H9 (cell line): ENCODE measurements at regions not wholly inside any gene's neighbourhood (a gene's known extent, or its start where the extent isn't known, plus 50 kb on each side); places are given as distances from the start of the nearest gene placed in this dataset.
"Not testable (repeated sequence)": the region's sequence is repeated elsewhere in the genome, so short reads cannot be mapped to it uniquely, and the experiment has no call there.

ENCODE experiments used
- DNase-seq: peaks from one replicate; pipeline ENCODE4 v3.0.0-alpha.2; 2017
- H2AFZ ChIP-seq: one replicate; pipeline ENCODE4 v1.6.1; 2013; ENCODE audit warnings: mild to moderate bottlenecking, low read length, control low read depth, moderate library complexity
- H2AK5ac ChIP-seq: 2 replicates; pipeline ENCODE4 v1.6.1; 2013; ENCODE audit warnings: low read length, control low read depth, mixed read lengths; ENCODE audit not compliant: insufficient read length
- H2BK120ac ChIP-seq: one replicate; pipeline ENCODE4 v1.6.1; 2013; ENCODE audit warnings: low read depth, mild to moderate bottlenecking, low read length, control low read depth, inconsistent platforms; ENCODE audit not compliant: poor library complexity, severe bottlenecking
- H2BK12ac ChIP-seq: 2 replicates; pipeline ENCODE4 v1.6.1; 2013; ENCODE audit warnings: low read length, control low read depth, mixed read lengths, low read depth; ENCODE audit not compliant: insufficient read length
- H2BK15ac ChIP-seq: 2 replicates; pipeline ENCODE4 v1.6.1; 2013; ENCODE audit warnings: low read depth, low read length, control low read depth
- H2BK20ac ChIP-seq: one replicate; pipeline ENCODE4 v1.6.1; 2013; ENCODE audit warnings: low read depth, mild to moderate bottlenecking, low read length, control low read depth, inconsistent platforms; ENCODE audit not compliant: poor library complexity, severe bottlenecking
- H2BK5ac ChIP-seq: 2 replicates; pipeline ENCODE4 v1.6.1; 2013; ENCODE audit warnings: low read length, control low read depth, mixed read lengths; ENCODE audit not compliant: insufficient read length
- H3K14ac ChIP-seq: 2 replicates; pipeline ENCODE4 v1.6.1; 2013; ENCODE audit warnings: low read length, control low read depth; ENCODE audit not compliant: insufficient read depth
- H3K18ac ChIP-seq: 2 replicates; pipeline ENCODE4 v1.6.1; 2013; ENCODE audit warnings: low read depth, mild to moderate bottlenecking, mixed read lengths, low read length, control low read depth; ENCODE audit not compliant: insufficient read length
- H3K23ac ChIP-seq: 2 replicates; pipeline ENCODE4 v1.6.1; 2013; ENCODE audit warnings: low read length, control low read depth, mixed read lengths, low read depth; ENCODE audit not compliant: insufficient read length
- H3K23me2 ChIP-seq: 2 replicates; pipeline ENCODE4 v1.6.1; 2013; ENCODE audit warnings: low read depth, mild to moderate bottlenecking, mixed read lengths, low read length, control low read depth; ENCODE audit not compliant: insufficient read length, poor library complexity, severe bottlenecking
- H3K27ac ChIP-seq: 2 replicates; pipeline ENCODE4 v1.5.1; 2013; ENCODE audit warnings: low read length, control low read depth, mixed read lengths, low read depth; ENCODE audit not compliant: insufficient read length
- H3K27me3 ChIP-seq: 2 replicates; pipeline ENCODE4 v1.6.1; 2013; ENCODE audit warnings: low read length, control low read depth, inconsistent platforms; ENCODE audit not compliant: insufficient read depth
- H3K4ac ChIP-seq: 2 replicates; pipeline ENCODE4 v1.6.1; 2013; ENCODE audit warnings: low read depth, mild to moderate bottlenecking, control low read depth, inconsistent platforms, low read length, moderate library complexity
- H3K4me1 ChIP-seq: 2 replicates; pipeline ENCODE4 v1.6.1; 2013; ENCODE audit warnings: low read length, control low read depth, inconsistent platforms; ENCODE audit not compliant: insufficient read depth
- H3K4me2 ChIP-seq: 2 replicates; pipeline ENCODE4 v1.6.1; 2013; ENCODE audit warnings: low read length, control low read depth, mixed read lengths; ENCODE audit not compliant: insufficient read length, insufficient read depth
- H3K56ac ChIP-seq: 2 replicates; pipeline ENCODE4 v1.6.1; 2013; ENCODE audit warnings: low read depth, mild to moderate bottlenecking, mixed read lengths, low read length, control low read depth; ENCODE audit not compliant: insufficient read length
- H3K79me1 ChIP-seq: 2 replicates; pipeline ENCODE4 v1.6.1; 2013; ENCODE audit warnings: low read depth, mild to moderate bottlenecking, moderate library complexity, low read length, control low read depth, inconsistent platforms; ENCODE audit not compliant: insufficient read depth, poor library complexity, severe bottlenecking
- H3K79me2 ChIP-seq: 2 replicates; pipeline ENCODE4 v1.6.1; 2013; ENCODE audit warnings: low read length, control low read depth, inconsistent platforms; ENCODE audit not compliant: insufficient read depth
- H3K9ac ChIP-seq: 2 replicates; pipeline ENCODE4 v1.6.1; 2013; ENCODE audit warnings: low read length, control low read depth, mixed read lengths; ENCODE audit not compliant: insufficient read length; ENCODE audit errors: extremely low read depth
- H3K9me3 ChIP-seq: one replicate; pipeline ENCODE4 v1.6.1; 2013; ENCODE audit warnings: low read depth, low read length, inconsistent platforms; ENCODE audit not compliant: control insufficient read depth
- H3T11ph ChIP-seq: one replicate; pipeline ENCODE4 v1.6.1; 2013; ENCODE audit warnings: mild to moderate bottlenecking, low read length, control low read depth, inconsistent platforms
- H4K20me1 ChIP-seq: one replicate; pipeline ENCODE4 v1.6.1; 2013; ENCODE audit not compliant: control insufficient read depth, insufficient read length, insufficient read depth
- H4K5ac ChIP-seq: 2 replicates; pipeline ENCODE4 v1.6.1; 2013; ENCODE audit warnings: low read depth, mild to moderate bottlenecking, mixed read lengths, low read length, control low read depth; ENCODE audit not compliant: insufficient read length
- H4K8ac ChIP-seq: replicated peaks from 2 replicates; pipeline ENCODE4 v1.6.1; 2013; ENCODE audit warnings: low read length, control low read depth, mixed read lengths, low read depth; ENCODE audit not compliant: insufficient read length
- H4K91ac ChIP-seq: 2 replicates; pipeline ENCODE4 v1.6.1; 2013; ENCODE audit warnings: low read depth, mild to moderate bottlenecking, moderate library complexity, mixed read lengths, low read length, control low read depth; ENCODE audit not compliant: insufficient read length
- H3K27ac Mint-ChIP-seq, 3 experiments: 2 replicates in 2 of 3; 3 replicates in 1 of 3; pipeline ENCODE4 v1.8.0; 2020 to 2021; ENCODE audit warnings: mixed read lengths in 3 of 3, mild to moderate bottlenecking in 1 of 3, moderate library complexity in 1 of 3
- H3K27me3 Mint-ChIP-seq: 2 replicates; pipeline ENCODE4 v1.8.0; 2021; ENCODE audit warnings: low read depth, mild to moderate bottlenecking, moderate library complexity, mixed read lengths
- H3K36me3 Mint-ChIP-seq, 3 experiments: 2 replicates in 2 of 3; 3 replicates in 1 of 3; pipeline ENCODE4 v1.8.0; 2020 to 2021; ENCODE audit warnings: low read depth in 3 of 3, mixed read lengths in 3 of 3; ENCODE audit not compliant: insufficient read depth in 1 of 3
- H3K4me1 Mint-ChIP-seq, 2 experiments: 2 replicates each; pipeline ENCODE4 v1.8.0; 2020; ENCODE audit warnings: mixed read lengths in 2 of 2
- H3K4me3 Mint-ChIP-seq, 2 experiments: 2 replicates in 1 of 2; 3 replicates in 1 of 2; pipeline ENCODE4 v1.8.0; 2020 to 2021; ENCODE audit warnings: mild to moderate bottlenecking in 2 of 2, mixed read lengths in 2 of 2, moderate library complexity in 1 of 2
- H3K9me3 Mint-ChIP-seq, 2 experiments: 2 replicates in 1 of 2; 3 replicates in 1 of 2; pipeline ENCODE4 v1.8.0; 2020; ENCODE audit warnings: mild to moderate bottlenecking in 2 of 2, mixed read lengths in 2 of 2, moderate library complexity in 1 of 2
- WGBS: extraction: QIAGEN DNeasy Blood & Tissue Kit; methylation state at CpG from one replicate; pipeline ENCODE4 v1.1.7; 2013; ENCODE audit warnings: missing lambda C conversion rate, low lambda C conversion rate, mixed read lengths; ENCODE audit not compliant: insufficient read length; ENCODE audit errors: extremely low coverage; 5-methylcytosine and 5-hydroxymethylcytosine counted together

DNA sequence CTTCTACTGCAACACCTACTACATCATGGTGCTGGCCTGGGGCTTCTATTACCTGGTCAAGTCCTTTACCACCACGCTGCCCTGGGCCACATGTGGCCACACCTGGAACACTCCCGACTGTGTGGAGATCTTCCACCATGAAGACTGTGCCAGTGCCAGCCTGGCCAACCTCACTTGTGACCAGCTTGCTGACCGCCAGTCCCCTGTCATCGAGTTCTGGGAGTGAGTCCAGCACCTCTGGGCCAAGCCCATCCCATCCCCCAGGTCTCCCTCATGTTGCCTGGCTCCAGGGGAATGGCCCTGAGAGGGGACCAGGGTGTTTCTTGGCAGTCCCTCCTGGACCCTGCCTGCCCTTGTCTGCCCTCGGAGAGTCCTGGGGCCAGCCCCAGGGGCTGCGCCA lies 519.4 kb downstream of the TP53TG3F start:
- not testable (repeated sequence) for H3K27ac ChIP-seq, H2BK20ac ChIP-seq, H3K23me2 ChIP-seq, H3K4me3 Mint-ChIP-seq, H3T11ph ChIP-seq, H3K79me2 ChIP-seq, H3K27me3 Mint-ChIP-seq, H3K36me3 Mint-ChIP-seq, H3K27me3 ChIP-seq, H3K4me1 Mint-ChIP-seq, H2BK12ac ChIP-seq, H4K5ac ChIP-seq, H3K4me2 ChIP-seq, H3K9ac ChIP-seq, H3K9me3 ChIP-seq, H3K56ac ChIP-seq, H3K23ac ChIP-seq, H2BK5ac ChIP-seq, H3K9me3 Mint-ChIP-seq, H3K79me1 ChIP-seq, H3K18ac ChIP-seq, H2BK15ac ChIP-seq, H2AK5ac ChIP-seq, H4K91ac ChIP-seq, H3K27ac Mint-ChIP-seq, H3K4me1 ChIP-seq, H4K20me1 ChIP-seq, H2BK120ac ChIP-seq, H4K8ac ChIP-seq, DNase-seq, H3K4ac ChIP-seq, H3K14ac ChIP-seq, H2AFZ ChIP-seq
- WGBS, result no CpG with 5 or more reads among the region's 6 CpGs

DNA sequence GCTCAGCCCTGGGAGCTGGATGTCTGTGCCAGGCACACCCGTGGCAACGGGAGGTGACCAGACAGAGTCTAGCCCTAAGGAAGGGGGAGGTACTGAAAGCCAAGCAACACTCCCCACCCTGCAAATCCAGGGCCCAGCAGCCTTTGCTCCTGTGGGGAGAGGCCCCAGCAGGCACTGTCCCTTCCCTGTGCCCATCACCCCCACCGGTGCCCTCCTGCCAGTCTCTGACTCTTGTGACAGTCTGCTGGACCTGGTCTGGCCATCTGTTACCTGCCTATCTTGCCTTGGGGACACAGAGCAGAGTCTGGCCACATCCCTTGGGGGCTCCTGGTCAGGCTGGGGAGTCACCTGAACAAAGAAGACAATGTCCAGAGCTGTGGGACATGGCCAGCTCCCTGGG lies 520.2 kb downstream of the TP53TG3F start:
- WGBS, result no CpG with 5 or more reads among the region's 3 CpGs
- not testable (repeated sequence) for H2AK5ac ChIP-seq

More for the DNA sequence above, 520.2 kb downstream of the TP53TG3F start:
- H3K56ac ChIP-seq, H3K9ac ChIP-seq, H4K20me1 ChIP-seq, H2BK15ac ChIP-seq, DNase-seq, H3K27me3 ChIP-seq, H3K23me2 ChIP-seq, H2AFZ ChIP-seq, H3K79me2 ChIP-seq, H3K9me3 Mint-ChIP-seq, H3K4me1 Mint-ChIP-seq, H3K27ac ChIP-seq, H3K4me3 Mint-ChIP-seq, H3K27ac Mint-ChIP-seq, H3K4me1 ChIP-seq, H3K79me1 ChIP-seq, H2BK20ac ChIP-seq, H2BK120ac ChIP-seq, H4K5ac ChIP-seq, H3K27me3 Mint-ChIP-seq, H3T11ph ChIP-seq, H4K91ac ChIP-seq, H2BK12ac ChIP-seq, H3K9me3 ChIP-seq, H3K14ac ChIP-seq, H3K4me2 ChIP-seq, H3K18ac ChIP-seq, H3K36me3 Mint-ChIP-seq, H4K8ac ChIP-seq, H2BK5ac ChIP-seq, H3K4ac ChIP-seq, H3K23ac ChIP-seq: not testable (repeated sequence)
